ENCODE measurements at regions not wholly inside any gene's neighbourhood (a gene's known extent, or its start where the extent isn't known, plus 50 kb on each side); places are given as distances from the start of the nearest gene placed in this dataset.

DNA sequence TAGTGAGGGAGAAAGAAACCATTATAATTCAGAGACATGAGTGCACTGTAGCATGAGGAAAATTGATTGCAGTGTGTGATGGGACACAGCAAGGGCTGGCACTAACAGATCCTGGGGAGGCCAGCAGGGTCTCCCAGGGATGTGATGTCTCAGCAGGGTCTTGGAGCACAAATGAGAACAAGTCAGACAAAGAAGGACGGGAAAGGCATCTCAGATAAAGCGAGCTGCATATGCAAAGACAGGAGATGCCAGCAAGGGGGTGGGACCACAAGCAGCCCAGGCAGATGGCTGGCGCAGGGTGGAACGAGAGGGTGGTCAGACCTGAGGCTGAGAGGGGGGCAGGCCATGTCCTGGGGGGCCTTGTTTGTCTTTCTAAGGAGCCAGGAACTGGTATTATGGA, 102.6 kb upstream of the DLX2 start:
- no peak overlapping the region for H3K4me3 ChIP-seq
- no peaks in the 10 kb centered on the region for H3K36me3 ChIP-seq
- no peaks in the 10 kb centered on the region for H3K4me1 ChIP-seq
- no peak overlapping the region for H3K27ac ChIP-seq (replicated peaks in 1 of 4)
- peaks cover 0 to 3% (median 3%) of the 10 kb centered on the region in 4 donors for H3K9me3 ChIP-seq
- no peak for DNase-seq (ENCODE audit: extremely low spot score)
- H3K27me3 ChIP-seq: no peaks in the 10 kb centered on the region
- no peak for TF ChIP-seq POLR2A (IDR thresholded peaks at IDR 0.05; ENCODE audit: low read depth)
- TF ChIP-seq POLR2AphosphoS5 (IDR thresholded peaks at IDR 0.05): no peak
- no peak for TF ChIP-seq EP300 (IDR thresholded peaks at IDR 0.05)
- no peak for TF ChIP-seq CTCF (IDR thresholded peaks at IDR 0.05)
- 83% methylated on average over 4 of the region's 4 CpGs for WGBS
- intact Hi-C loops (cut with DNase I): no loop called here

GRCh38 chr2:172207911-172208310, 105.2 kb upstream of the DLX2 start:
- Histone ChIP-seq H3K4me3 (no peak overlapping the region), H3K27me3 (no peaks in the 10 kb centered on the region), H3K9me3 (no peaks in the 10 kb centered on the region), H3K27ac (replicated peaks in 1 of 4) (no peak overlapping the region), H3K36me3 (no peaks in the 10 kb centered on the region), H3K4me1 (no peaks in the 10 kb centered on the region)
- intact Hi-C loops (cut with DNase I): no loop called here
- DNase-seq (ENCODE audit: extremely low spot score): no peak
- WGBS: 64% methylated on average over 5 of the region's 5 CpGs
- TF ChIP-seq EP300 (IDR thresholded peaks at IDR 0.05) (no peak), POLR2AphosphoS5 (IDR thresholded peaks at IDR 0.05) (no peak), CTCF (IDR thresholded peaks at IDR 0.05) (no peak), POLR2A (IDR thresholded peaks at IDR 0.05; ENCODE audit: low read depth) (no peak)

DNA sequence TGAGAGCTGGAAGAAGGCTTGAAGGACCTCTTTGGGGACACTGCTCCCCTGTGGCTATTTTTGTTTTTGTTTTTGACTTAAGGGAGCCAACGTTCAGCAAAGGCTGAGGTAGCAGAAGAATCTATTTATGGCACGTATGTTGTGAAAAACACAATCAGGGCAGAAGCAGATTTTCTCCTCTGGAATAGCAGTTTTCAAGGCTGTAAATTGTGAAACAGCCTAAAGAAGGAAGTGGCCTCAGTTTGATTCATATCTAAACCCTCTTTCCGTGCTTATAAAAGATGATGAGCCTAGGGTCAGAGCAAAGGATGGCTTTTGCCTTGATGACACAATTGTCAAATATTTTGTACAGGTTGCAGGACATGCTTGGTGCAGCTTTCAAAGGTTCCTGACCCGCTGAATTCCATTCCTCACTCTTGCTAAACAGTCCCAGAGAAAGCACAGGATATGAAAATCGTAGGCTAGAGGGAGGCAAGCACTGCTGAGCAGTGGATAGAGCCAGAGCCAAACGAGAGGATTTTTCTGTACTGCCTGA, 106.2 kb upstream of the DLX2 start:
- Histone ChIP-seq H3K9me3 (no peaks in the 10 kb centered on the region), H3K36me3 (no peaks in the 10 kb centered on the region), H3K4me1 (no peaks in the 10 kb centered on the region), H3K4me3 (no peak overlapping the region), H3K27me3 (no peaks in the 10 kb centered on the region), H3K27ac (replicated peaks in 1 of 4) (no peak overlapping the region)
- 39% methylated on average over 6 of the region's 6 CpGs for WGBS
- TF ChIP-seq POLR2AphosphoS5 (IDR thresholded peaks at IDR 0.05) (no peak), POLR2A (IDR thresholded peaks at IDR 0.05; ENCODE audit: low read depth) (no peak), EP300 (IDR thresholded peaks at IDR 0.05) (no peak)
- DNase-seq (ENCODE audit: extremely low spot score): no peak
- intact Hi-C loops (cut with DNase I): no loop called here

- no peak overlapping the region for H3K27ac ChIP-seq (replicated peaks in 1 of 4)
- TF ChIP-seq POLR2A (IDR thresholded peaks at IDR 0.05; ENCODE audit: low read depth) (no peak), CTCF (IDR thresholded peaks at IDR 0.05) (no peak), POLR2AphosphoS5 (IDR thresholded peaks at IDR 0.05) (no peak), EP300 (IDR thresholded peaks at IDR 0.05) (no peak)
- no peaks in the 10 kb centered on the region for H3K36me3 ChIP-seq
- no peaks in the 10 kb centered on the region for H3K9me3 ChIP-seq
- intact Hi-C loops (cut with DNase I): no loop called here
- no peaks in the 10 kb centered on the region for H3K27me3 ChIP-seq
- DNase-seq (ENCODE audit: extremely low spot score): no peak
- no peaks in the 10 kb centered on the region for H3K4me1 ChIP-seq
- H3K4me3 ChIP-seq: no peak overlapping the region
These were observed 107.9 kb upstream of the DLX2 start for GRCh38 chr2:172210599-172210998.

GRCh38 chr2:172211512-172211911, 108.8 kb upstream of the DLX2 start:
- Histone ChIP-seq H3K4me1 (no peaks in the 10 kb centered on the region), H3K27me3 (no peaks in the 10 kb centered on the region), H3K27ac (replicated peaks in 1 of 4) (no peak overlapping the region), H3K4me3 (no peak overlapping the region), H3K9me3 (no peaks in the 10 kb centered on the region), H3K36me3 (no peaks in the 10 kb centered on the region)
- intact Hi-C loops (cut with DNase I): no loop called here
- TF ChIP-seq CTCF (IDR thresholded peaks at IDR 0.05): no peak
- no peak for TF ChIP-seq EP300 (IDR thresholded peaks at IDR 0.05)
- no peak for TF ChIP-seq POLR2A (IDR thresholded peaks at IDR 0.05; ENCODE audit: low read depth)
- TF ChIP-seq POLR2AphosphoS5 (IDR thresholded peaks at IDR 0.05): no peak
- peak; percentile 17 for DNase-seq (ENCODE audit: extremely low spot score)
- WGBS: 71% methylated on average over 5 of the region's 5 CpGs
